Sigmoid colon (tissue), 4 donors: ENCODE measurements at regions not wholly inside any gene's neighbourhood (a gene's known extent, or its start where the extent isn't known, plus 50 kb on each side); places are given as distances from the start of the nearest gene placed in this dataset.

Source experiments
- CTCF ChIP-seq, 4 experiments: fragments of 450-650 bp in 3 of 4; fragments of 200-600 bp in 1 of 4; IDR thresholded peaks; one replicate each; pipeline ENCODE4 v1.5.1; 2016 to 2019; ENCODE audit warnings: antibody characterized with exemption in 4 of 4, mild to moderate bottlenecking in 3 of 4, moderate library complexity in 2 of 4
- EP300 ChIP-seq, 4 donors: sonication (generic); formaldehyde crosslinking; IDR thresholded peaks; one replicate each; pipeline ENCODE4 v1.6.1; 2017; ENCODE audit warnings: antibody characterized with exemption in 4 of 4
- POLR2A ChIP-seq, 2 donors: fragments of 450-650 bp; IDR thresholded peaks; one replicate each; pipeline ENCODE4 v1.6.1; 2016; ENCODE audit warnings: antibody characterized with exemption in 2 of 2, mild to moderate bottlenecking in 2 of 2, moderate library complexity in 2 of 2
- POLR2AphosphoS5 ChIP-seq, 4 donors: sonication (generic); formaldehyde crosslinking; IDR thresholded peaks; one replicate each; pipeline ENCODE4 v1.6.1; 2017; ENCODE audit warnings: antibody characterized with exemption in 4 of 4

GRCh38 chr2:237221443-237221842 is 135.8 kb downstream of the COPS8 start:
- no peak for TF ChIP-seq POLR2A (IDR thresholded peaks at IDR 0.05)
- TF ChIP-seq CTCF (IDR thresholded peaks at IDR 0.05), result no peak
- TF ChIP-seq POLR2AphosphoS5 (IDR thresholded peaks at IDR 0.05), result no peak
- no peak for TF ChIP-seq EP300 (IDR thresholded peaks at IDR 0.05)
